ENCODE measurements at regions not wholly inside any gene's neighbourhood (a gene's known extent, or its start where the extent isn't known, plus 50 kb on each side); places are given as distances from the start of the nearest gene placed in this dataset.
"Not testable (repeated sequence)": the region's sequence is repeated elsewhere in the genome, so short reads cannot be mapped to it uniquely, and the experiment has no call there.

DNA sequence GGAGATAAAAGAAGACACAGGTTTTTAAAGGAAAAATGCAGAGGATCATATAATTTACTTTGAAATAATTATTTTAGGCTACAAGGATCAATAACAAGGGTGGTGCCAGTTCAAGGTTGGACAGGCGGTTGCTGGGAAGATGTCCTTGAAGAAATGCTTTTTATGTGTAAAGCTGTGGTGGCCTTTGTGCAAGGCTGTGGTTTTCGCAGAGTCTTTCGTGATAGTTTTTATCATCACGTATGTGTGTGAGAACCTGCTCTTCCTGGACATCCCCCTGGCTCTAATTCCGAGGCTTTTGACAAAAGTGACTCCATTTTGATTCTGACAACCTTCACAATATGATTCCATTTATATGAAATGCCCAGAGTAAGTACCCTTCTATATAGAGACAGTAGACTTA, 85.8 kb upstream of the COG2 start:
- intact Hi-C loops (cut with micrococcal nuclease): no loop called here
- BruUV-seq (replicated peaks): no TSS peak

DNA sequence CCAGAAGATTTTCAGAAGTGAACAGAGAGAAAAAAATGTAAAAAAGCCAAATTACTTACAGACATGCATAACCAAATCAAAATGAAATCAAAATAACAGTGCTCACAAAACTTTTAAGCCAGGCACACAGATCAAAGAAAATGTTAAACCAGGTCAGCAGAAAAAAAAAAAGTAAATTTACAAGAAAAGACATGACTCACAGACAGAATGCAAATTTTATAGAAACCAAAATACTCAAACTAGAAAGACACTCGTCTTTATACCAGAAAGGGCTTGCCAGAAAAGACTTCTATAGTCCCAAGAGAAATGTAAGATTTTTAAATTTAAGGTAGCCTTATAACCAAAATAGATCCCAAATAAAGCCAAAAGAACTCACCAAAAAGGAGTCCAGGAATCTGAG, 86.5 kb upstream of the COG2 start:
- no TSS peak for BruUV-seq (replicated peaks)
- H3K27ac ChIP-seq (ENCODE audit: low read length): no peak overlapping the region
- H3K9ac ChIP-seq (ENCODE audit: low read length): no peak overlapping the region
- intact Hi-C loops (cut with micrococcal nuclease): no loop called here
- peaks cover 79% of the 10 kb centered on the region for H3K27me3 ChIP-seq (ENCODE audit: low read length)
- H2AFZ ChIP-seq (ENCODE audit: low read length): no peak overlapping the region
- TF ChIP-seq EZH2 (IDR thresholded peaks at IDR 0.05; ENCODE audit: low read length, unreplicated experiment) (no peak), EZH2phosphoT487 (IDR thresholded peaks at IDR 0.05; ENCODE audit: borderline replicate concordance, low read length) (no peak)
- TF ChIP-seq, protein P1, sequence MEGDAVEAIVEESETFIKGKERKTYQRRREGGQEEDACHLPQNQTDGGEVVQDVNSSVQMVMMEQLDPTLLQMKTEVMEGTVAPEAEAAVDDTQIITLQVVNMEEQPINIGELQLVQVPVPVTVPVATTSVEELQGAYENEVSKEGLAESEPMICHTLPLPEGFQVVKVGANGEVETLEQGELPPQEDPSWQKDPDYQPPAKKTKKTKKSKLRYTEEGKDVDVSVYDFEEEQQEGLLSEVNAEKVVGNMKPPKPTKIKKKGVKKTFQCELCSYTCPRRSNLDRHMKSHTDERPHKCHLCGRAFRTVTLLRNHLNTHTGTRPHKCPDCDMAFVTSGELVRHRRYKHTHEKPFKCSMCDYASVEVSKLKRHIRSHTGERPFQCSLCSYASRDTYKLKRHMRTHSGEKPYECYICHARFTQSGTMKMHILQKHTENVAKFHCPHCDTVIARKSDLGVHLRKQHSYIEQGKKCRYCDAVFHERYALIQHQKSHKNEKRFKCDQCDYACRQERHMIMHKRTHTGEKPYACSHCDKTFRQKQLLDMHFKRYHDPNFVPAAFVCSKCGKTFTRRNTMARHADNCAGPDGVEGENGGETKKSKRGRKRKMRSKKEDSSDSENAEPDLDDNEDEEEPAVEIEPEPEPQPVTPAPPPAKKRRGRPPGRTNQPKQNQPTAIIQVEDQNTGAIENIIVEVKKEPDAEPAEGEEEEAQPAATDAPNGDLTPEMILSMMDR (conservative IDR thresholded peaks at IDR 0.05; ENCODE audit: low read depth, low read length): no peak
- H3K9me3 ChIP-seq (ENCODE audit: low read length): no peaks in the 10 kb centered on the region
- no peak overlapping the region for H3K4me3 ChIP-seq (ENCODE audit: low read length)
- CTCF ChIA-PET: no interaction called here
- no peaks in the 10 kb centered on the region for H3F3A ChIP-seq (ENCODE audit: low read length, unreplicated experiment)
- no peaks in the 10 kb centered on the region for H3K4me1 ChIP-seq (ENCODE audit: insufficient read depth, low read length)
- H3K79me2 ChIP-seq (ENCODE audit: low read length): no peaks in the 10 kb centered on the region
- H4K20me1 ChIP-seq (ENCODE audit: low read length): no peaks in the 10 kb centered on the region
- no peaks in the 10 kb centered on the region for H3K9me2 ChIP-seq (replicated peaks; ENCODE audit: low read length)
- H3K4me2 ChIP-seq (ENCODE audit: low read length): no peak overlapping the region
- POLR2A ChIA-PET (ENCODE audit: unreplicated experiment): no interaction called here
- no peaks in the 10 kb centered on the region for H3K36me3 ChIP-seq (ENCODE audit: low read depth, low read length)
- no peak for DNase-seq
- ATAC-seq: no peak

More for the DNA sequence above, 85.8 kb upstream of the COG2 start:
- no peak for TF ChIP-seq EZH2phosphoT487 (IDR thresholded peaks at IDR 0.05; ENCODE audit: borderline replicate concordance, low read length)
- TF ChIP-seq EZH2 (IDR thresholded peaks at IDR 0.05; ENCODE audit: low read length, unreplicated experiment): no peak
- TF ChIP-seq, protein P1 (conservative IDR thresholded peaks at IDR 0.05; ENCODE audit: low read depth, low read length): no peak
- H3K4me2 ChIP-seq (ENCODE audit: low read length): no peak overlapping the region
- no peaks in the 10 kb centered on the region for H3K4me1 ChIP-seq (ENCODE audit: insufficient read depth, low read length)
- H3K79me2 ChIP-seq (ENCODE audit: low read length): no peaks in the 10 kb centered on the region
- no peaks in the 10 kb centered on the region for H3K9me2 ChIP-seq (replicated peaks; ENCODE audit: low read length)
- no peak overlapping the region for H2AFZ ChIP-seq (ENCODE audit: low read length)
- H3F3A ChIP-seq (ENCODE audit: low read length, unreplicated experiment): no peaks in the 10 kb centered on the region
- DNase-seq: no peak
- H3K9ac ChIP-seq (ENCODE audit: low read length): no peak overlapping the region
- no peaks in the 10 kb centered on the region for H3K9me3 ChIP-seq (ENCODE audit: low read length)
- no peaks in the 10 kb centered on the region for H3K36me3 ChIP-seq (ENCODE audit: low read depth, low read length)
- ChIA-PET CTCF (no interaction called here), POLR2A (ENCODE audit: unreplicated experiment) (no interaction called here)
- no peaks in the 10 kb centered on the region for H4K20me1 ChIP-seq (ENCODE audit: low read length)
- peaks cover 86% of the 10 kb centered on the region for H3K27me3 ChIP-seq (ENCODE audit: low read length)
- no peak overlapping the region for H3K4me3 ChIP-seq (ENCODE audit: low read length)
- ATAC-seq: no peak
- no peak overlapping the region for H3K27ac ChIP-seq (ENCODE audit: low read length)

DNA sequence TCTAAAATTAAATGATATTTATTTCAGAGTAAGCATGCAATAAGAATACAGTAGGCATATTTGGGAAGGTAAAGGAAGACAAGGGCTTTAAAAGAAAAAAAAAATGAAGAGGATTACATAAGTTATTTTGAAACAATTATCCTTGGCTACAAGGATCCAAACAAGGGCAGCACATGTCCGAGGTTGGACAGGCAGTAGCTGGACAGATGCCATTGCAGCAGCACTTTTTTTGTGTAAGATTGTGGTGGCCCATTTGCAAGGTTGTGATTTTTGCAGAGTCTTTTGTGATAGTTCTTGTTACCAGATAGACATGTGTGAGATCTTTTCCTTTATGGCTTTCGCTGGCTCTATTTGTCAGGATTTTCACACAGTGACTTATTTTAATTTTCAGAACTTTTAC, 89.4 kb upstream of the COG2 start:
- POLR2A ChIA-PET (ENCODE audit: unreplicated experiment): no interaction called here
- no peaks in the 10 kb centered on the region for H4K20me1 ChIP-seq (ENCODE audit: low read length)
- H3K4me3 ChIP-seq (ENCODE audit: low read length): no peak overlapping the region
- no peaks in the 10 kb centered on the region for H3K9me3 ChIP-seq (ENCODE audit: low read length)
- intact Hi-C loops (cut with micrococcal nuclease): no loop called here
- H3K79me2 ChIP-seq (ENCODE audit: low read length): no peaks in the 10 kb centered on the region
- no peak for ATAC-seq
- H3K27me3 ChIP-seq (ENCODE audit: low read length): peaks cover 71% of the 10 kb centered on the region
- no peak overlapping the region for H3K4me2 ChIP-seq (ENCODE audit: low read length)
- no peak overlapping the region for H2AFZ ChIP-seq (ENCODE audit: low read length)
- no peak for TF ChIP-seq EZH2phosphoT487 (IDR thresholded peaks at IDR 0.05; ENCODE audit: borderline replicate concordance, low read length)
- TF ChIP-seq, protein P1 (conservative IDR thresholded peaks at IDR 0.05; ENCODE audit: low read depth, low read length): no peak
- TF ChIP-seq EZH2 (IDR thresholded peaks at IDR 0.05; ENCODE audit: low read length, unreplicated experiment): no peak
- DNase-seq: no peak
- no peaks in the 10 kb centered on the region for H3K36me3 ChIP-seq (ENCODE audit: low read depth, low read length)
- H3K9me2 ChIP-seq (replicated peaks; ENCODE audit: low read length): no peaks in the 10 kb centered on the region
- H3K27ac ChIP-seq (ENCODE audit: low read length): no peak overlapping the region
- H3F3A ChIP-seq (ENCODE audit: low read length, unreplicated experiment): no peaks in the 10 kb centered on the region
- CTCF ChIA-PET: no interaction called here
- no TSS peak for BruUV-seq (replicated peaks)
- peaks cover 8% of the 10 kb centered on the region for H3K4me1 ChIP-seq (ENCODE audit: insufficient read depth, low read length)
- H3K9ac ChIP-seq (ENCODE audit: low read length): no peak overlapping the region

DNA sequence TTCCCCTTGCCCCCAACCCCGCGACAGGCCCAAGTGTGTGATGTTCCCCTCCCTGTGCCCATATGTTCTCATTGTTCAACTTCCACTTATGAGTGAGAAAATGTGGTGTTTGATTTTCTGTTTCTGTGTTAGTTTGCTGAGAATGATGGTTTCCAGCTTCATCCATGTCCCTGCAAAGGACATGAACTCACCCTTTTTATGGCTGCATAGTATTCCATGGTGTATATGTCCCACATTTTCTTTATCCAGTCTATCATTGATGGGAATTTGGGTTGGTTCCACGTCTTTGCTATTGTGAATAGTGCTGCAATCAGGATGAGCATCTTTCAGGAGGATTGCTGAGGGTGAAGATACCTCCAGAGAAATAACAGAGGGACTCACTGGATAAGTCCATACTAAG, 91.3 kb upstream of the COG2 start:
- H3K27ac ChIP-seq (ENCODE audit: low read length); intact Hi-C loops (cut with micrococcal nuclease); H3K79me2 ChIP-seq (ENCODE audit: low read length); CTCF ChIA-PET; H3K9me2 ChIP-seq (replicated peaks; ENCODE audit: low read length); POLR2A ChIA-PET (ENCODE audit: unreplicated experiment); H3K36me3 ChIP-seq (ENCODE audit: low read depth, low read length); H4K20me1 ChIP-seq (ENCODE audit: low read length); BruUV-seq (replicated peaks); H3F3A ChIP-seq (ENCODE audit: low read length, unreplicated experiment); H3K9ac ChIP-seq (ENCODE audit: low read length); H3K4me3 ChIP-seq (ENCODE audit: low read length); H3K4me1 ChIP-seq (ENCODE audit: insufficient read depth, low read length); H3K4me2 ChIP-seq (ENCODE audit: low read length); ATAC-seq; H2AFZ ChIP-seq (ENCODE audit: low read length); DNase-seq; H3K9me3 ChIP-seq (ENCODE audit: low read length): not testable (repeated sequence)
- H3K27me3 ChIP-seq (ENCODE audit: low read length): peaks cover 73% of the 10 kb centered on the region

Data from PC-3 (cell line).